GM19395 (cell line): ENCODE measurements at regions not wholly inside any gene's neighbourhood (a gene's known extent, or its start where the extent isn't known, plus 50 kb on each side); places are given as distances from the start of the nearest gene placed in this dataset.
"Not testable (repeated sequence)": the region's sequence is repeated elsewhere in the genome, so short reads cannot be mapped to it uniquely, and the experiment has no call there.

Experiments
- ATAC-seq: cut with Tn5 transposase; IDR thresholded peaks from one replicate; pipeline ENCODE4 v1.9.1; 2021; ENCODE audit warnings: mild to moderate bottlenecking, moderate library complexity; ENCODE audit not compliant: unreplicated experiment

- ATAC-seq, result no peak
These were observed 155.6 kb upstream of the SEMA3C start for GRCh38 chr7:81074406-81074805.

- no peak for ATAC-seq
These were observed 155.0 kb upstream of the SEMA3C start for GRCh38 chr7:81073931-81074251.

- no peak for ATAC-seq
These were observed 152.1 kb upstream of the SEMA3C start for GRCh38 chr7:81070956-81071355.

GRCh38 chr7:81066797-81067196 lies 147.9 kb upstream of the SEMA3C start:
- ATAC-seq, result no peak

- no peak for ATAC-seq
These were observed 145.6 kb upstream of the SEMA3C start for GRCh38 chr7:81064426-81064825.

- no peak for ATAC-seq
These were observed 143.9 kb upstream of the SEMA3C start for GRCh38 chr7:81062755-81063154.

- ATAC-seq, result not testable (repeated sequence)
These were observed 138.6 kb upstream of the SEMA3C start for GRCh38 chr7:81057469-81057868.

GRCh38 chr7:81053623-81054022 lies 134.8 kb upstream of the SEMA3C start:
- ATAC-seq, result no peak

- ATAC-seq, result no peak
These were observed 133.1 kb upstream of the SEMA3C start for GRCh38 chr7:81051811-81052413.

GRCh38 chr7:81045491-81046030 lies 126.7 kb upstream of the SEMA3C start:
- no peak for ATAC-seq

GRCh38 chr7:81042646-81043045 lies 123.8 kb upstream of the SEMA3C start:
- ATAC-seq, result not testable (repeated sequence)

GRCh38 chr7:81040496-81040895 lies 121.6 kb upstream of the SEMA3C start:
- no peak for ATAC-seq

- ATAC-seq, result no peak
These were observed 118.0 kb upstream of the SEMA3C start for GRCh38 chr7:81036871-81037270.

GRCh38 chr7:81036057-81036456 lies 117.2 kb upstream of the SEMA3C start:
- no peak for ATAC-seq

GRCh38 chr7:81031996-81032395 lies 113.1 kb upstream of the SEMA3C start:
- no peak for ATAC-seq

- no peak for ATAC-seq
These were observed 112.4 kb upstream of the SEMA3C start for GRCh38 chr7:81031243-81031642.

- no peak for ATAC-seq
These were observed 111.6 kb upstream of the SEMA3C start for GRCh38 chr7:81030472-81030871.

GRCh38 chr7:81029511-81029910 lies 110.7 kb upstream of the SEMA3C start:
- ATAC-seq, result no peak

- ATAC-seq, result no peak
These were observed 106.5 kb upstream of the SEMA3C start for GRCh38 chr7:81025360-81025759.

- no peak for ATAC-seq
These were observed 96.1 kb upstream of the SEMA3C start for GRCh38 chr7:81014908-81015307.

- ATAC-seq, result no peak
These were observed 95.4 kb upstream of the SEMA3C start for GRCh38 chr7:81014266-81014665.

- ATAC-seq, result no peak
These were observed 94.4 kb upstream of the SEMA3C start for GRCh38 chr7:81013083-81013817.

GRCh38 chr7:81008901-81009300 lies 90.0 kb upstream of the SEMA3C start:
- no peak for ATAC-seq
